ENCODE measurements at regions not wholly inside any gene's neighbourhood (a gene's known extent, or its start where the extent isn't known, plus 50 kb on each side); places are given as distances from the start of the nearest gene placed in this dataset.

- TF ChIP-seq YY1 (IDR thresholded peaks at IDR 0.05; ENCODE audit: low read depth) (no peak), CTCF (IDR thresholded peaks at IDR 0.05) (no peak)
These were observed 614.8 kb upstream of the BCHE start for GRCh38 chr3:166451997-166452396.
